CD4-positive, alpha-beta T cell (primary cell): ENCODE measurements at regions not wholly inside any gene's neighbourhood (a gene's known extent, or its start where the extent isn't known, plus 50 kb on each side); places are given as distances from the start of the nearest gene placed in this dataset.

Experiments
- ATAC-seq: fragments of 200-7000 bp; cut with Tn5 transposase; one replicate; pipeline ENCODE4 v1.10.0; 2022; ENCODE audit warnings: mild to moderate bottlenecking; ENCODE audit not compliant: poor library complexity
- CTCF ChIA-PET: fragments of 350-600 bp; sonication (Branson Sonifier 250); formaldehyde crosslinking; loops from one replicate; lab custom pipeline; 2021; ENCODE audit warnings: antibody characterized with exemption, inconsistent platforms; lab: Charles Lee
- POLR2A ChIA-PET: fragments of 350-600 bp; sonication (Branson Sonifier 250); formaldehyde crosslinking; loops from one replicate; lab custom pipeline; 2021; ENCODE audit warnings: antibody characterized with exemption, inconsistent platforms; lab: Charles Lee
- DNase-seq, 14 experiments: peaks; one replicate each; pipeline ENCODE4 v3.0.0-alpha.2; 2013 to 2020; ENCODE audit warnings: mixed read lengths in 2 of 14
- H3K27ac ChIP-seq, 2 donors: one replicate each; pipeline versions ENCODE4 v1.5.1 to v1.7.0; 2013; ENCODE audit warnings: low read length in 2 of 2, low read depth in 1 of 2, mild to moderate bottlenecking in 1 of 2
- H3K27me3 ChIP-seq, 2 experiments: 1 replicate in 1 of 2; 2 replicates in 1 of 2; pipeline versions ENCODE4 v1.6.1 to v1.7.0; 2013; ENCODE audit warnings: low read length in 2 of 2, control low read depth in 1 of 2, mild to moderate bottlenecking in 1 of 2, moderate library complexity in 1 of 2; ENCODE audit not compliant: insufficient read depth in 2 of 2, control insufficient read depth in 1 of 2
- H3K36me3 ChIP-seq: one replicate; pipeline ENCODE4 v1.6.1; 2013; ENCODE audit warnings: low read length, control low read depth; ENCODE audit not compliant: insufficient read depth
- H3K4me1 ChIP-seq: one replicate; pipeline ENCODE4 v1.6.1; 2013; ENCODE audit warnings: low read length, control low read depth; ENCODE audit not compliant: insufficient read depth
- H3K4me3 ChIP-seq: one replicate; pipeline ENCODE4 v1.5.1; 2013; ENCODE audit warnings: mild to moderate bottlenecking, low read length, moderate library complexity
- H3K9me3 ChIP-seq, 2 experiments: 1 replicate in 1 of 2; 2 replicates in 1 of 2; pipeline versions ENCODE4 v1.6.1 to v1.7.0; 2013; ENCODE audit warnings: low read length in 2 of 2, mild to moderate bottlenecking in 2 of 2, control low read depth in 1 of 2, moderate library complexity in 1 of 2; ENCODE audit not compliant: control insufficient read depth in 1 of 2, insufficient read depth in 1 of 2
- H3K27ac Mint-ChIP-seq: one replicate; pipeline ENCODE4 v1.8.0; 2020; ENCODE audit warnings: mixed read lengths
- H3K27me3 Mint-ChIP-seq: one replicate; pipeline ENCODE4 v1.8.0; 2021; ENCODE audit warnings: mixed read lengths
- H3K36me3 Mint-ChIP-seq: one replicate; pipeline ENCODE4 v1.8.0; 2021; ENCODE audit warnings: low read depth, mixed read lengths
- H3K4me1 Mint-ChIP-seq: one replicate; pipeline ENCODE4 v1.8.0; 2021; ENCODE audit warnings: low read depth, mixed read lengths
- H3K4me3 Mint-ChIP-seq: one replicate; pipeline ENCODE4 v1.8.0; 2020; ENCODE audit warnings: mild to moderate bottlenecking, mixed read lengths
- H3K9me3 Mint-ChIP-seq: one replicate; pipeline ENCODE4 v1.8.0; 2020; ENCODE audit warnings: mixed read lengths
- CTCF ChIP-seq: fragments of 200-600 bp; IDR thresholded peaks from one replicate; pipeline ENCODE4 v1.8.0; 2022; ENCODE audit warnings: antibody characterized with exemption, mild to moderate bottlenecking
- intact Hi-C, 2 experiments: fragments of 100-400 bp; cut with DNase I in 1 of 2; cut with micrococcal nuclease in 1 of 2; formaldehyde crosslinking; loops; one replicate each; pipeline versions ENCODE4 v1.15.1 to v1.9.0; 2023 to 2025; cut with DNase I, micrococcal nuclease

- H3K4me1 ChIP-seq: no peaks in the 10 kb centered on the region
- ATAC-seq (no peak), DNase-seq (no peak)
- H3K27ac ChIP-seq: no peak overlapping the region
- Mint-ChIP-seq H3K27ac (no peak overlapping the region), H3K4me1 (peaks cover 5% of the 10 kb centered on the region), H3K9me3 (no peaks in the 10 kb centered on the region), H3K27me3 (no peaks in the 10 kb centered on the region), H3K36me3 (no peaks in the 10 kb centered on the region), H3K4me3 (no peak overlapping the region)
- no peaks in the 10 kb centered on the region for H3K9me3 ChIP-seq
- no peaks in the 10 kb centered on the region for H3K36me3 ChIP-seq
- no peak for TF ChIP-seq CTCF
- H3K27me3 ChIP-seq: no peaks in the 10 kb centered on the region
- no peak overlapping the region for H3K4me3 ChIP-seq
- ChIA-PET POLR2A (no interaction called here), CTCF (no interaction called here)
- intact Hi-C loops: no loop called here
Measured at GRCh38 chr3:102158080-102158740, 276.6 kb upstream of the ZPLD1 start.

DNA sequence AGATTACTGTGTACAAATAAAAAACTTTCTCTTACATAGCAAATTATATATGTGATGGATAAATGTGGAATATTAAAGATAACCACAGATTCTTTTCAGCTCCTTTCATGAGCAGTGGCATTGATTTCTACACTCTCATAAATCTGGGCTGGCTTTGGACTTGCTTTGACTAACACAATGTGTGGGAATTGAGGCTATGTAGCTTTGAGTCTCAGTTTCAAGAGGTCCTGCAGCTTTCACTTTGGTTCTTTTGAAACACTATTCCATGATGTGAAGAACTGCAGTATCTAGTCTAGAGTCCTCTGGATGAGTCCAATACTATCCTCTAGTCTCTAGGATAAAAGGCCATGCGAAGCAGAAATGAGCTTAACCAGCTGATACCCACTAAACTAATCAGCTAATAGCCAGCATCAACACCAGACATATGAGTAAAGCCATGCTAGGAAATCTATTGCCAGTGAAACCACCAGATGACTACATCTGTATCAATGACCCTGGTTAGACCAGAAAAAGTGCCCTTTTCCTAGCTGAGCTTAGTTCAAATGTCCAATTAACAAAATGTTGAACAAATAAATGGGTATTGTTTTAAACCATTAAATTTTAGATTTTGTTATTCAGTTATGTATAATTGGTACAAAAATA is 274.9 kb upstream of the ZPLD1 start:
- POLR2A ChIA-PET: interaction anchor here (0.9 kb wide), 1 partner anchor 20 kb away, joined by 3 read pairs; no protein-coding TSS in a partner anchor

DNA sequence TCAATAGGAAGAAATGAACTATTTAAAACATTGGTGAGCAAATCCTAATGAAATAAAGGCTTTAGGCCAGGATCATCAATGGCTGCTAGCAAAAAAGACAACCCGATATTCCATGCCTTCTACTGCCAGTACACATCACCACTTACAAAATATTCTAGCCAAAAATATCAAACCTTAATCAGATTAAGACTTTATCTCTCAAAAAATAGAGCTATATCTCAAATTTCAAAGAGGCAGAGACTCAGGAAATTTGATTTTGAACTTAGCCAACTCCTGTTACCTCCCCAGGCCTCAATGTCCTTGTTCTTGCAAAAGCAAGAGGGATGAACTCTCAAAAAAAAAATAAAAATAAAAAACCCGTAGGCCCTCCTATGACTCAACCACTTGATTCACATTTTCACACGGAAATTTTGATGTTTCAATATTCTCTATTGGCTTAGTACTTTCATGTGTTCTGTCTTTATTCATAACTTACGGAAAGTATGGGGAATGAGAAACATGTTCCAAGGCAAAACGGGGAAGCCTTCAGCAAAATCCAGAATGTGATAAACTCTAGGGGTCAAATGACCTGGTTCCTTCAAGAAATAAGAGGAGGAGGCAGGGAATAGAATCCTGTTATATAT is 273.3 kb upstream of the ZPLD1 start:
- Mint-ChIP-seq H3K36me3 (no peaks in the 10 kb centered on the region), H3K4me3 (no peak overlapping the region), H3K27me3 (no peaks in the 10 kb centered on the region), H3K27ac (no peak overlapping the region), H3K9me3 (no peaks in the 10 kb centered on the region), H3K4me1 (peaks cover 7% of the 10 kb centered on the region)
- intact Hi-C loops: no loop called here
- ChIA-PET CTCF (interaction anchor here (1.3 kb wide), 1 partner anchor 20 kb away, joined by 3 read pairs; no protein-coding TSS in a partner anchor), POLR2A (no interaction called here)
- ATAC-seq (no peak), DNase-seq (no peak)
- H3K4me1 ChIP-seq: no peaks in the 10 kb centered on the region
- no peak for TF ChIP-seq CTCF
- no peaks in the 10 kb centered on the region for H3K9me3 ChIP-seq
- H3K27ac ChIP-seq: no peak overlapping the region
- H3K27me3 ChIP-seq: no peaks in the 10 kb centered on the region
- H3K4me3 ChIP-seq: no peak overlapping the region
- H3K36me3 ChIP-seq: no peaks in the 10 kb centered on the region

More for the DNA sequence above, 274.9 kb upstream of the ZPLD1 start:
- H3K36me3 Mint-ChIP-seq: no peaks in the 10 kb centered on the region
- H3K4me3 Mint-ChIP-seq: no peak overlapping the region
- intact Hi-C loops: no loop called here
- Histone ChIP-seq H3K4me1 (no peaks in the 10 kb centered on the region), H3K27me3 (no peaks in the 10 kb centered on the region), H3K9me3 (no peaks in the 10 kb centered on the region), H3K27ac (no peak overlapping the region), H3K4me3 (no peak overlapping the region), H3K36me3 (no peaks in the 10 kb centered on the region)
- no peaks in the 10 kb centered on the region for H3K27me3 Mint-ChIP-seq
- no peak for ATAC-seq
- H3K4me1 Mint-ChIP-seq: peaks cover 7% of the 10 kb centered on the region
- TF ChIP-seq CTCF: no peak
- no peak for DNase-seq
- CTCF ChIA-PET: no interaction called here
- H3K27ac Mint-ChIP-seq: no peak overlapping the region
- H3K9me3 Mint-ChIP-seq: no peaks in the 10 kb centered on the region
